HG03039 (cell line): ENCODE measurements at regions not wholly inside any gene's neighbourhood (a gene's known extent, or its start where the extent isn't known, plus 50 kb on each side); places are given as distances from the start of the nearest gene placed in this dataset.
"Not testable (repeated sequence)": the region's sequence is repeated elsewhere in the genome, so short reads cannot be mapped to it uniquely, and the experiment has no call there.

ENCODE experiments used
- ATAC-seq: cut with Tn5 transposase; IDR thresholded peaks from one replicate; pipeline ENCODE4 v1.9.1; 2021; ENCODE audit warnings: mild to moderate bottlenecking, moderate library complexity; ENCODE audit not compliant: unreplicated experiment

GRCh38 chr7:119660080-119660479, 612.9 kb upstream of the KCND2 start:
- ATAC-seq, result no peak

DNA sequence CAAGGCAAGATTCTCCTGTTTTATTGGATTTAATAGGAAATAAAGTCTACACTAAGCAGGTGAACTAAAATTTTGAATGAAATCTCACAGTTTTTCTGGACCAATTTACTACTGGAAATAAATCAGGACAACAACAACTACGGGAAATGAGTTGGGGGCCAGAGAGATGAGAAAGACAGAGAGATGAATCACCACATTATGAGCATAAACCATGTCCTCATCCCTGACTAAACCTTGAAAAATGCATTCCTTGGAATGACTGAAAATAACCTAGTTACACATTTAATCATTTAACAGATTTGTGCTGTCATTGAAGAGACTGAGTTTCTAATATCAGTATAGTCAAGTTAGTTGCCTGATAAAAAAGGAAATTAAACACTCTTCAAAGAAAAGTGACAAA, 608.4 kb upstream of the KCND2 start:
- no peak for ATAC-seq

DNA sequence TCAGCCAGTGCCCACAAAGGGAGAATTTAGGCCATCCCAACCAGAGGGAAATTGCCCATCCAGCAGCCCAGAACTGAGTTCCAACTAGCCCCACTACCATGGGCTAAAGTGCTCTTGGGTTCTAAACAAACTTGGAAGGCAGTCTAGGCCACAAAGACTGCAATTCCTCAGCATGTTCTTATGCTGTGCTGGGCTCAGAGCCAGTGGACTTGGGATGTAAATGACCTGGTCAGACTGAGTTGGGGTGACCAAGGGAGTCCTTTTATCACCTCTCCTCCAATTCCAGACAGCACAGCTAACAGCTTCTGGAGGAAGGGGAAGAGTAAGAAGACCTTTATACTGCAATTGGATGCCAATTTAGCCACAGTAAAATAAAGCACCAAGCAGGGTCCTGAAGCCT, 607.2 kb upstream of the KCND2 start:
- no peak for ATAC-seq

DNA sequence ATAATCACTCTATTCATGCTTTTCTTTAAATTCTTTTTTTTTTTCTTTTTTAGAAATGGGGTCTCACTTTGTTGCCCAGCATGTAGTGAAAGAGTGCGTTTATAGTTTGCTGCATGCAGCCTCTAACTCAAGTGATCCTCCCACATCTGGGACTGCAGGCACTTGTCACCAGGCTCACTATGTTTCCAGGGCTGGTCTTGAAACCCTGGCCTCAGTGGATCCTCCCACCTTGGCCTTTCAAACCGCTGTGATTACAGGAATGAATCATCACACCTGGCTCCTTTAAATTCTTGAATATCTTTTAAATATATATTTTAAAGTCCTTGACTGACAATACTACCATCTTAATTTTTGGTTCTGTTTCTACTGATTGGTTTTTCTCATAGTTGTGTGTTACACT, 591.6 kb upstream of the KCND2 start:
- no peak for ATAC-seq

GRCh38 chr7:119684763-119685162, 588.2 kb upstream of the KCND2 start:
- ATAC-seq, result no peak

DNA sequence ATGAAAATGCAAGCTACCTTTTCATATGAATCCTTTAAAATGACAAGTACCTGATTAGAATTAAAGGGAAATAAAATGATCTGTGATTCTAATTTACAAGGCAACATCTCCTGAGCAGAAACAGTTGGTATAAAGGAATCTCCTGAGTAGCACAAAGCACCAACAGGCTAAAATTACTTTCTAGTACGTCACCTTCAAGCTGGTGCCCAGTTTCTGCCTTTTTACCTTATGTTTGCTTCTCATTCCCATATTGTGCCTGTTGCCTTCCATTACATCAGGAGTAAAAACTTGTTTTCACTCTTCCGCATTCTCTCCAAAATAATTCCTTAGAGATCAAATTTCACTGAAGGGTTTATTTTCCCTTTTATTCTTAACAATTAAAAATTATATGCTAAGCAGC, 587.1 kb upstream of the KCND2 start:
- ATAC-seq, result no peak

GRCh38 chr7:119688831-119689230, 584.1 kb upstream of the KCND2 start:
- ATAC-seq, result no peak

GRCh38 chr7:119692541-119692940, 580.4 kb upstream of the KCND2 start:
- no peak for ATAC-seq

GRCh38 chr7:119694506-119694905, 578.5 kb upstream of the KCND2 start:
- no peak for ATAC-seq

DNA sequence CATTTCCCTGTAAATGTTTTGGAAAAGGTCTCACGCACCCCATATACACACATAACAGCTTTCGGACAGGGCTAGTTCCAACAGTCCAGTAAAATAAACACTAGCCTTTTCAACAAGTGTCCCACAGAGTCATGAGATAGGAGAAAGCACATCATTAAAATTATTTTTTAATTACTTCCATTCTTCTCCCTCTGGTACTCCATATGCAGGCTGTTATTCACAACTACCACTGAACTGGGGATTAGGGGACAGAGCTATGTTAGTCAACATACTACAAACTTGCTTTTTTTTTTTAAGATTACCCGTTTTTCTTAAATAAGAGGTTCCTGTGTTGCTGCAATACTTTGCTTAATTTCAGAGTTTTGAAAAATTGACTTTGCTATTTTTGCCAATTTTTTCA, 576.6 kb upstream of the KCND2 start:
- no peak for ATAC-seq

DNA sequence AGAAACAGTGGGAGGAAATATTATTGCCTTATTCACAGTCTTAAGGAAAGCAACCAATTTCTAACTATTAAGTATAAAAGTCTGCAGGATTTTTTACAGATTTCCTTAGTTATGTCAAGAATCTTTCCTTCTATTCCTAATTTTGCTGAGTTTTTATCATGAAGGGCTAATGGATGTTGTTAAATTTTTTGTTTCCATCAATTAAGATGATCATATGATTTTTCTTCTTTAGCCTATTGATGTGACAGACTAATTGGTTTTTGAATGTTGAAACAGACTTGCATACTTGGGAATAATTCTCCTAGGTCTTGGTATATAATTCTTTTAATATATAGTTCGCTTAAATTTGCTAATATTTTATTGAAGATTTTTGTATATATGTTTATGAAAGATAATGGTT, 569.1 kb upstream of the KCND2 start:
- ATAC-seq, result no peak

GRCh38 chr7:119706608-119707007, 566.4 kb upstream of the KCND2 start:
- ATAC-seq, result no peak

DNA sequence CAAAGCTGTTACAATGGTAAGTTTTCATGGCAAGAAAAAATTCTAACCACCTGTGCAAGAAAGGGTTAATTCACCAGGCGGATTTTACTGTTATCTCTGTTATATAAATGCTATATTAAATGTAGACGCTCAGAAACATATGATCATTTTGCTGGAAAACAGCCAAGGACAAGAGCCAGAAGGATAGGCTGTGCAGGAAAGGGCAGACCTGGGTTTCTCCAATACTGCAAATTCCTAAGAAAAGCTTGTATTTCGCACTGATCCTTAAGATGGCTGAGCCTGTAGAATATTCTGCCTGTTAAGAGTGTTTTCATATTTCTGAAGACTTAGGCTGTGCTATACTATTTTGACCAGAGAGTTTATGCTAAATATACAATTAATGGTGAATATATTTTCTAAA, 564.1 kb upstream of the KCND2 start:
- no peak for ATAC-seq

GRCh38 chr7:119711104-119711503, 561.9 kb upstream of the KCND2 start:
- ATAC-seq, result peak; percentile 85

- ATAC-seq, result no peak
These were observed 560.0 kb upstream of the KCND2 start for GRCh38 chr7:119712886-119713462.

- ATAC-seq, result no peak
These were observed 559.4 kb upstream of the KCND2 start for GRCh38 chr7:119713606-119714005.

DNA sequence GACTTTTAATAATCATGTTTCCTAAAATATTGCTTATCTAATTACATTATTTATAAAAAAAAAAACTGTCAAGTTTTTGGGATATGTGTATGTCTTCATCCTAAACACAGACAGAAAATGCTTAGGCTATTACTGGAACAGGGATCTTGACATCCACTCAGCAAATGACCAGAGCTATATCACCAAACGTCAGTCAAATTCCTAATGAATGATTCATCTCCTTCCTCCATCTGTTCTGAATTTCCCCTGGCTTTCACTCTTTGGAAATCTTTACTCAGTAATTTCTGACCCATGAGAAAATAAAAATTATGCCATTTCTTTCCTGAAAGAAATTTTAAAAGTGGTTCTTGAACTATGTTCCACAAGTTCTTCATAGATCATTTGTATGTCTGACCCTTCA, 552.4 kb upstream of the KCND2 start:
- no peak for ATAC-seq

DNA sequence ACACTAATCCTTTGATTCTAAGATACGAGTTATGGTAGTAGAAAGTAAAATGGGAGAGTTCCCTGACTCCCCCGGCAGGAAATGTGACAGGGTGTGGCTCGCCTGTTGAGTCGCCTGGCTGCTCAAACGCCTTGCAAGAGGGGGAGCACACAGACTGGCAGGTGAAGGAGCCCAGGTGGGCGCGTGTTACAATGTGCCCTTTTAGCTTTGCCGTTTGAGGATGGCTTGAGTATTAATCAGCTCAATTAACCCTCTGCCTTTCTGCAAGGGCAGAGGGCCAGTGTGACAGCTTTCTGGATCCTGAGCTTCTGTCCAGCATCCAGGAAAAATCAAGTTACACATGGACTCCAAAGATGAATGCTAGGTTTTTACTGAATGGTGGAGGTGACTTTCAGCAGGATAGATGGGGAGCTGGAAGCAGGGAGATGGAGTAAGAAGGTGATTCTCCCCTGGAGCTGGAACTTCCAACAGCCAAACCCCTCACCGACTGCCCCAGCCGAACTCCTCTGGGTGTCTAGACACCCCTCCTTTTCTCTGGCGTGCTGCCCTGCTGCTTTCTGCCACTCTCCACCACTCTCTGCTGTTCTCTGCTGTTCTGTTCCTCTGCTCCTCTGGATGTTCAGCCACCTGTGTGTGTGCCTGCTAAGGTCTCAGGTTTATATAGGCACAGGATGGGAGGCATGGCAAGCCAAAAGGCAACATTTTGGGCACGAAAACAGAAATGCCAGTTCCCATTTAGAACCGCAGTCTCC, 548.8 kb upstream of the KCND2 start:
- ATAC-seq, result no peak

- no peak for ATAC-seq
These were observed 539.7 kb upstream of the KCND2 start for GRCh38 chr7:119733127-119733879.

DNA sequence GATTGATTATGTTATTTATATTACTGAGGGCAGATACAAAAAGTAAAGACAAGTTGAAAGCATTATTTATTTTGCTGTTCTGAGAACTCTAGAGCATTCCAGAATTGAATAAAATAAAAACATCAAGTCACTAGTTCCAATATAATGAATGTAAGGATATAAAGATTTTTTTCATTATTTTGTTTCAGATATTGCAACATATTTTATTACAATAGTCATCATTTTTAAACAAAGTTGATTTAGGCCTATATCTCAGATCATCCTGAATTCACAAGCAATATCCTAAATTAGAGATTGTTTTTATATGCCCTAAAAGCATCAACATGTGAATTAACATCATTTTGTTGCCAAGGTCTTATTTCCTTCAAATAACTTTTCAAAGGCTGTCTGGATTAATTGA, 535.6 kb upstream of the KCND2 start:
- no peak for ATAC-seq

GRCh38 chr7:119745280-119745679, 527.7 kb upstream of the KCND2 start:
- ATAC-seq, result not testable (repeated sequence)

- ATAC-seq, result no peak
These were observed 524.6 kb upstream of the KCND2 start for GRCh38 chr7:119748251-119748860.
